ENCODE measurements at regions not wholly inside any gene's neighbourhood (a gene's known extent, or its start where the extent isn't known, plus 50 kb on each side); places are given as distances from the start of the nearest gene placed in this dataset.

DNA sequence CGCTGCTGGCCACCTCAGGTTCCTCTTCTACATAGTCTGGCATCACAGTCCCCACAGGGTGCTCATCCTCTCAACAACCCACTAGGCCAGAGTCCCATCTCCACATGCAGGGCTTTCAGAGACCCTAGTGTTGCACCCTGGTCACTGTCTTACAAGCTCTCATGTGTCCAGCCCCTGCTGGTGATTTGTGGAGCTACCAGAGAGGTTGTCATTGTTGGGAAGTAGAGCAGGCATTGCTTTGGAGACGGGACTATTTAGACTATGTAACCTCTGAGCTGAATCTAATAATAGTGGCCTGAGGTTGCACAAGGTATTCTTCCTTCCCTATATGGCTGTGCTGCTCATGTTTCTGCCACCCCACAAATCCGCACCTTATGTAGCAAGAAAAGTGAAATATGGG is 135.3 kb upstream of the VWC2 start:
- DNase-seq (ENCODE audit: low read depth), result no peak
- no peak overlapping the region for H3K4me3 ChIP-seq (ENCODE audit: low read depth, low read length)
- TF ChIP-seq, protein P1, sequence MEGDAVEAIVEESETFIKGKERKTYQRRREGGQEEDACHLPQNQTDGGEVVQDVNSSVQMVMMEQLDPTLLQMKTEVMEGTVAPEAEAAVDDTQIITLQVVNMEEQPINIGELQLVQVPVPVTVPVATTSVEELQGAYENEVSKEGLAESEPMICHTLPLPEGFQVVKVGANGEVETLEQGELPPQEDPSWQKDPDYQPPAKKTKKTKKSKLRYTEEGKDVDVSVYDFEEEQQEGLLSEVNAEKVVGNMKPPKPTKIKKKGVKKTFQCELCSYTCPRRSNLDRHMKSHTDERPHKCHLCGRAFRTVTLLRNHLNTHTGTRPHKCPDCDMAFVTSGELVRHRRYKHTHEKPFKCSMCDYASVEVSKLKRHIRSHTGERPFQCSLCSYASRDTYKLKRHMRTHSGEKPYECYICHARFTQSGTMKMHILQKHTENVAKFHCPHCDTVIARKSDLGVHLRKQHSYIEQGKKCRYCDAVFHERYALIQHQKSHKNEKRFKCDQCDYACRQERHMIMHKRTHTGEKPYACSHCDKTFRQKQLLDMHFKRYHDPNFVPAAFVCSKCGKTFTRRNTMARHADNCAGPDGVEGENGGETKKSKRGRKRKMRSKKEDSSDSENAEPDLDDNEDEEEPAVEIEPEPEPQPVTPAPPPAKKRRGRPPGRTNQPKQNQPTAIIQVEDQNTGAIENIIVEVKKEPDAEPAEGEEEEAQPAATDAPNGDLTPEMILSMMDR (conservative IDR thresholded peaks at IDR 0.05; ENCODE audit: low read depth, low read length), result no peak

DNA sequence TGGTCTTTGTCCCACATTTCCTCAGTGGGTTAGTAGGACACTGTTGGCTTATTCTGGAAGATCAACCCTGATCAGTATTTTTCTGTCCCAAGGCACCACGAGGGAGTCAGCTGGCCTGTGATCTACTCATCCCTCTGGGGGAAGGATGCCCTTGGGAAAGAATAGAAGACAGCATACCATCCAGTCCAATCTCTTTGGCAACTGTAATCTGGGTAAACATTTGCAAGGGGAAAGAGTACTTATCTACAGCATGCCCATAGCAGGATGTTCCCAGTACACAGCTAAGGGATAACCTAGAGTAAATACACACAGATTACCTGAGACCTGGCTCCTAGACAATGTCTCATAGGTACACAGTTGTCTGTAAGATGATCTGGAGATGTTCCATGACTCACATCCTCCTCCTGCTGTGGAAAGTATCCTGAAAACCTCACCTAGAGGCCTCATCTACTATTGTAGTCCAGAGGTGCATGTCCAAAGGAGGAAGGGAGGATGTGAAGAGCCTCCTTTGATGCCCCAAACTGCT is 134.3 kb upstream of the VWC2 start:
- no peak overlapping the region for H3K4me3 ChIP-seq (ENCODE audit: low read depth, low read length)
- TF ChIP-seq, protein P1 (conservative IDR thresholded peaks at IDR 0.05; ENCODE audit: low read depth, low read length), result no peak
- DNase-seq (ENCODE audit: low read depth), result no peak

DNA sequence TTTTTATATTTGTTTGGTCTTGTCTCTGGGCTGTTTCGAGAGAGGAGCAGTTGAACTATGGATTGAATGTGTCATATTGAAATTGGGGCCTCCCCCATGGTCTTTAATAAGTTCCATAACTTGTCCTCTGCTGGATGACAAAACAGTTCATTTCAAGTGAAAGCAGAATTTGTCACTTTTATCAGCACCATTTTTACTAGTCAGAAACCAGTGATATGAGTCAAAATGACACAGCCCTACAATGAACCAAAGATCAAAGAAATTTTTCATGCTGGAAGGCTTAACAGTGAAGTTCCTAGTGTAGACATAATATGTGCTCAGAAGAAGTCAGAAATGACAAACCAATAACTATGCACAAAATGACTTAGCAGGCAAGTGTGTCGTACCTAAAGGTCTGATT is 133.6 kb upstream of the VWC2 start:
- H3K4me3 ChIP-seq (ENCODE audit: low read depth, low read length), result no peak overlapping the region
- DNase-seq (ENCODE audit: low read depth), result no peak
- TF ChIP-seq, protein P1 (conservative IDR thresholded peaks at IDR 0.05; ENCODE audit: low read depth, low read length), result no peak

DNA sequence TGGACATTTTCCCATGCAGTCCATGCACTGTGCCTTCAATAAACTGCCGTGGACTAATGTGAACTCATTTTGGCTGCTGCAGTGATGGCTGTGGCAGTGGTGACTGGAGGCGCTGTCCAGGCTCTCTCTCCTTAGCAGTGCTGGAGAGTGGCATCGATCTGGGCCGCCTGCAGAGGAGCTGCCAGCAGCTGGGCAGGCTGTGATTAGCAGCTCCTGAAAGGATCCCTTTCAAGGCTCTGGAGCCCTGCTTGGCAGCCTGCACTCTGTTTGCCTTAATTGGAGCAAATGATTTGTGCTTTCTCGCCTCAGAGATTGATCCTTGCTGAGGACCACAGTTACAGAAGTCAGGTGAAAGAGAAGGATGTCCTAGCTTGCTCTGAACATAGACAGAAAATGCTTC is 130.1 kb upstream of the VWC2 start:
- TF ChIP-seq, protein P1 (conservative IDR thresholded peaks at IDR 0.05; ENCODE audit: low read depth, low read length), result no peak
- H3K4me3 ChIP-seq (ENCODE audit: low read depth, low read length), result no peak overlapping the region
- DNase-seq (ENCODE audit: low read depth), result no peak

DNA sequence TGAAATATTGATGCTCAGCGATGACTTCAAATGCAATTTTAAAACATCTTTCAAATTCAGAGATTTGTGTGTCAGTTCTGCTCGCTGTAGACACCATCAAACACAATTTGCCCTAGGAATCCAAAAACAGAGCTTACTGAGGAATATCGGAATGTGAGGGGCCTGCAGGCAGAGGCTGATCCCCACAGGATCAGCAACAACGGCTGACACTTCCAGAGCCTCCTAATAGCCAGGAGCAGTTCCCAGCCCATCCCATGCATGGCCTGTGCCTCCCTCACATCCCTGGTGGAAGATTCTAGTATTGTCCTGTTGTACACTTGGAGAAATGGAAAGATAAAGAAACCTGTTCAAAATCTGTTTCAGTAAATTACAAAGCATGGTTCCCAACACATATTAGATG is 129.7 kb upstream of the VWC2 start:
- DNase-seq (ENCODE audit: low read depth), result no peak
- TF ChIP-seq, protein P1 (conservative IDR thresholded peaks at IDR 0.05; ENCODE audit: low read depth, low read length), result no peak
- no peak overlapping the region for H3K4me3 ChIP-seq (ENCODE audit: low read depth, low read length)

DNA sequence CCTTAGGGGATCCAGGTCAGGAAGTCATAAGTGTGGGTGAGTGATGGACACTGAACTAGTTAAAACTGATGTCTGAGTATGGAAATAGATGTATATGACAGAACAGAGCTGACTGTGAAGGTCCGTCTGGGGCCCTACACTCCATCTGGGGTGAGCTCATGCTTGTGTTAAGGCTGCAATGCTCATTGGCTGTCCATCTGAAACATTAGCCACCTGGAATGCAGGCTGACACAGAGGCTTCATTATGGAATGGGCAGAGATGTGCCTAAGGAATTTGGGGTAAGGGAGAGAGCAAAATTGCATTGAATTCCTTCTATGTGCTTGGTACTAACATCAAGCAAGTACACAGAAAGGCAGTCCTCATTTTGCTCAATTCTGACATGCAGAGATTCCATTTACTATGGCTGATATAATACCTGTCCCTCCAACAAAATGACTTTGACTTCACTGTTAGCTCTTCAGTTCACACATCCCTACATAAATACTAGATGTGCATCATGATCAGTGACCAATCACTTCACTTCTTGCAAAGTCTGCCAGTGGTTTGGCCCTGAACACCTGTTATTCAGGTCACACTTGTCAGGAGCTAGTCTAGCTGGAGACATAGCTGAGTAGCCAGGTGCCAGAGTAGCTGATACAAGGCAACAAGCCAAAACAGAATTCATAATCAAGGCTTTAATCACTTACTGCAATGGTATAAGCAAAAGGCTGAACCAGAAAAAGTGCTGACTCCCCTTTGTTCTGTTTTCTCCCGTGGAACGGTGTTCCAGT is 128.9 kb upstream of the VWC2 start:
- no peak overlapping the region for H3K4me3 ChIP-seq (ENCODE audit: low read depth, low read length)
- no peak for DNase-seq (ENCODE audit: low read depth)
- TF ChIP-seq, protein P1 (conservative IDR thresholded peaks at IDR 0.05; ENCODE audit: low read depth, low read length), result no peak

DNA sequence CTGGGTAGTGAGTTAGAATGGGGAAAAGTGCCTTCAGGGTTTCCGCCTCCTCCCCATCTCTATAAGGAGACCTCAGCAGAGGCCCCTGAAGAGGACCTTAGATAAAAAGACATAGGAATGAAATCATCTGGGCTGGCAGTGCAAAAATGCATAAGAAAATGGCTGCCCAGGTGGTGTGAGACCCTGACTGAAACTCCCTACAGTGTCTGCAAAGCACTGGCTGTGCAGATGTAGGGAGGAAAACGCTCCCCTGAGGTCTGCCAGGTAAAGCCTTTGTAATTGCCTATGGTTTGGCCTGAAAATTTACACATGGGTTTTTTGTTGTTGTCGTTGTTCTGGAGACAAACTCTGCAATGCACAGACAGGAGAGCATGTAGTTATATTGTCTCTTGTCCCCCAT is 128.1 kb upstream of the VWC2 start:
- H3K4me3 ChIP-seq (ENCODE audit: low read depth, low read length), result no peak overlapping the region
- DNase-seq (ENCODE audit: low read depth), result no peak
- TF ChIP-seq, protein P1 (conservative IDR thresholded peaks at IDR 0.05; ENCODE audit: low read depth, low read length), result no peak
